Ovary (tissue), 7 donors: ENCODE measurements at regions not wholly inside any gene's neighbourhood (a gene's known extent, or its start where the extent isn't known, plus 50 kb on each side); places are given as distances from the start of the nearest gene placed in this dataset.
"Not testable (repeated sequence)": the region's sequence is repeated elsewhere in the genome, so short reads cannot be mapped to it uniquely, and the experiment has no call there.

ENCODE experiments used
- DNase-seq, 5 donors: peaks; one replicate each; pipeline ENCODE4 v3.0.0-alpha.2; 2019 to 2020
- H3K27ac ChIP-seq, 2 donors: fragments of 200-600 bp; one replicate each; pipeline versions ENCODE4 v1.5.1 to v1.8.0; 2019 to 2022
- H3K27me3 ChIP-seq: fragments of 200-600 bp; one replicate; pipeline ENCODE4 v1.8.0; 2022
- H3K36me3 ChIP-seq: fragments of 200-600 bp; sonication (generic); one replicate; pipeline ENCODE4 v1.5.1; 2019
- H3K4me1 ChIP-seq: one replicate; pipeline ENCODE4 v1.8.1; 2013; ENCODE audit warnings: mild to moderate bottlenecking, moderate library complexity; ENCODE audit not compliant: insufficient read depth
- H3K4me3 ChIP-seq: fragments of 200-600 bp; sonication (generic); one replicate; pipeline ENCODE4 v1.5.1; 2017
- H3K9me3 ChIP-seq, 2 donors: fragments of 200-600 bp in 1 of 2; sonication (generic) in 1 of 2; one replicate each; pipeline versions ENCODE4 v1.5.1 to v1.8.1; 2013 to 2019; ENCODE audit warnings: mild to moderate bottlenecking in 1 of 2, moderate library complexity in 1 of 2
- EP300 ChIP-seq: sonication (generic); formaldehyde crosslinking; IDR thresholded peaks from one replicate; pipeline ENCODE4 v1.6.1; 2017; ENCODE audit warnings: antibody characterized with exemption
- POLR2A ChIP-seq: fragments of 450-650 bp; IDR thresholded peaks from one replicate; pipeline ENCODE4 v1.6.1; 2017; ENCODE audit warnings: antibody characterized with exemption, mild to moderate bottlenecking, moderate library complexity
- WGBS, 3 donors: extraction: QIAGEN DNeasy Blood & Tissue Kit in 1 of 3; methylation state at CpG; one replicate each; pipeline versions ENCODE4 v1.1.5 to v1.1.7; 2013 to 2017; 5-methylcytosine and 5-hydroxymethylcytosine counted together
- intact Hi-C, 4 donors: fragments of 100-400 bp; cut with DNase I; formaldehyde crosslinking; loops; one replicate each; pipeline versions ENCODE4 v1.11.0 to v1.15.1; 2022 to 2023
- TF ChIP-seq, protein P1 (sequence below), 3 donors: fragments of 450-650 bp in 2 of 3; fragments of 200-600 bp in 1 of 3; IDR thresholded peaks; one replicate each; pipeline versions ENCODE4 v1.5.1 to v1.8.0; 2016 to 2022; ENCODE audit warnings: antibody characterized with exemption in 3 of 3, mild to moderate bottlenecking in 1 of 3
- donor health status: DM: no; HTN: no; CAD: no; lungs with moderate emphysema.
- donor health status: DM: no; HTN: no; CAD: no.
- donor health status: Bipolar disorder and iron deficiency.
- donor health status: DM: no; HTN: no; CAD: no.
- donor health status: DM: yes; HTN: yes; CAD: no.

DNA sequence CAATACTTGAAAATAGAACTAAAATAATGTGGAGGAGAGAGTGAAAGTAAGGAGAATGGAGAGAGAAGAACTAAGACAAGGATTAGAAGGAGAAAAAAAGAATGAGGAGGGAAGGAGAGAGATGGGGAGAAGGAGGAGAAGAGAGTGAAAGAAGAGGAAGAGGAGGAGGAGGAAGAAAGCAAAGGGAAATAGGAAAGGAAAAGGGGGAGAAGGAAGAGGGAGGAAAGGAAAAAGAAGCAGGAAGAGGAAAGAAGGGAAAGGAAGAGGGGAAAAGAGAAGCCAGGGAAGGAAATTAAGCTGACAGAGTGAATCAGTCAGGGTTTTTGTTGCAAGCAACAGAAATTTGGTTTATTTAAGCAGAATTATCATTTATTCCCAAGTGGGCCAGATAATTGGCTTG lies 241.7 kb upstream of the P2RY1 start:
- Histone ChIP-seq H3K4me3 (no peak overlapping the region), H3K27me3 (no peaks in the 10 kb centered on the region), H3K27ac (peak overlapping the region in 1 of 2 donors; percentile 14), H3K9me3 (no peaks in the 10 kb centered on the region), H3K36me3 (no peaks in the 10 kb centered on the region), H3K4me1 (peaks cover 5% of the 10 kb centered on the region)
- intact Hi-C loops = no loop called here
- DNase-seq = no peak
- TF ChIP-seq EP300 = no peak
- no peak for TF ChIP-seq POLR2A
- TF ChIP-seq, protein P1, sequence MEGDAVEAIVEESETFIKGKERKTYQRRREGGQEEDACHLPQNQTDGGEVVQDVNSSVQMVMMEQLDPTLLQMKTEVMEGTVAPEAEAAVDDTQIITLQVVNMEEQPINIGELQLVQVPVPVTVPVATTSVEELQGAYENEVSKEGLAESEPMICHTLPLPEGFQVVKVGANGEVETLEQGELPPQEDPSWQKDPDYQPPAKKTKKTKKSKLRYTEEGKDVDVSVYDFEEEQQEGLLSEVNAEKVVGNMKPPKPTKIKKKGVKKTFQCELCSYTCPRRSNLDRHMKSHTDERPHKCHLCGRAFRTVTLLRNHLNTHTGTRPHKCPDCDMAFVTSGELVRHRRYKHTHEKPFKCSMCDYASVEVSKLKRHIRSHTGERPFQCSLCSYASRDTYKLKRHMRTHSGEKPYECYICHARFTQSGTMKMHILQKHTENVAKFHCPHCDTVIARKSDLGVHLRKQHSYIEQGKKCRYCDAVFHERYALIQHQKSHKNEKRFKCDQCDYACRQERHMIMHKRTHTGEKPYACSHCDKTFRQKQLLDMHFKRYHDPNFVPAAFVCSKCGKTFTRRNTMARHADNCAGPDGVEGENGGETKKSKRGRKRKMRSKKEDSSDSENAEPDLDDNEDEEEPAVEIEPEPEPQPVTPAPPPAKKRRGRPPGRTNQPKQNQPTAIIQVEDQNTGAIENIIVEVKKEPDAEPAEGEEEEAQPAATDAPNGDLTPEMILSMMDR (IDR thresholded peaks at IDR 0.05) = no peak

DNA sequence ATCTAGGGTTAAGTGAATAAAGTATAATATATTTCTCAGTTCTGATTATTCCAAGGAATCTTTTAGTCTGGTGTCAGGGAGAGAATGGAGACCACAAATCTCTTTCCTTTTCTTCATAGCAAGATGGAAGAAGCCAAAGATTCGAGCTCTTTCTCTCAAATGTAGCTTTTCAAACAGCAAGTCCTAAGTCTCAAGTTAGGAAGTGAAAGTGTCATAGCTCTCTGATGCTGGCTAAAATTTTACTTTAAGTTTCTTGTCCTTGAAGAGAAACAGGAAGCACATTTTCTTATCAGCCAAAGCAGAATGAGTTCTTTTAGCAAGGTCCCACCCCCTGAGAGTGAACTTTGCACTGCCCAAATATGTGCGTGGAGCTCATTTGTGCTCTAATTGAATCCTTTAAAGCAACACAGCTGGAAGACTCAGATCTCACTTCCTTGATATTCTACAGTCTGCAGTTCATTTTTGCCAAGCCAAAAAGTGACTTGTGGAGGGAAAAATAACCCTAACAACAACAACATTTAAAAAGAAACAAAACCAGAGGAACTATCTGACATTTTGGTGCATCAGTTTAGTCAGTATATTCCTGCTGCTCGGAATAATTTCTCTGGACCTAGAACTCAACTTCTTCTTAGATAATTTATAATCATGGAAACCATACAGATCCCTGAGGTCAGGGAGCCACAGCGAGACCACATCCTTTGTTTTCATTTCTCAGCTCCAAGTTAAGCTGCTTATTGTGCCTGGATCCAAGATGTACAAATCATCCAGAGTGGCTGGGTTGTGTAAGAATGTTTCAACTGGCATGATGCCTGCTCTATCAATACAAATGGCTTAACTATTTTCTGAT lies 238.7 kb upstream of the P2RY1 start:
- Histone ChIP-seq H3K27me3 (no peaks in the 10 kb centered on the region), H3K9me3 (no peaks in the 10 kb centered on the region), H3K27ac (peak overlapping the region; percentile 40 to 70), H3K36me3 (no peaks in the 10 kb centered on the region), H3K4me1 (peaks cover 5% of the 10 kb centered on the region), H3K4me3 (peak overlapping the region; percentile 18)
- TF ChIP-seq POLR2A = no peak
- no peak for TF ChIP-seq EP300
- TF ChIP-seq, protein P1 (IDR thresholded peaks at IDR 0.05) = no peak
- DNase-seq = peak; percentile 55 to 72 (median 58)
- intact Hi-C loops = no loop called here
- 1 to 2% (median 2%) methylated on average over 4 of the region's 4 CpGs for WGBS, 3 donors

DNA sequence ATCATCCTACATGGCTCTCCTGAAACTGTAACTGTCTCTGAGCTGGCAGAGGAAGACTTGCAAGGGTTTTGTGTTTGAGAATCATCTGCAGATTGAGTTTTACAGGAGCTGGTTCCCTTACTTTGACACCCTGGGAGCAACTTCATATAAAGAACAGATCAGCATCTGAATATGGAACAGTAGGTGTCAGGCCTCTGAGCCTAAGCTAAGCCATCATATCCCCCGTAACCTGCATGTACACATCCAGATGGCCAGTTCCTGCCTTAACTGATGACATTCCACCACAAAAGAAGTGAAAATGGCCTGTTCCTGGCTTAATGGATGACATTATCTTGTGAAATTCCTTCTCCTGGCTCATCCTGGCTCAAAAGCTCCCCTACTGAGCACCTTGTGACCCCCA lies 238.1 kb upstream of the P2RY1 start:
- H3K9me3 ChIP-seq, DNase-seq, H3K27me3 ChIP-seq, H3K4me3 ChIP-seq, intact Hi-C loops, H3K36me3 ChIP-seq, H3K4me1 ChIP-seq: not testable (repeated sequence)
- 52 to 84% (median 60%) methylated on average over 1 of the region's 1 CpG for WGBS, 3 donors
- H3K27ac ChIP-seq = peak overlapping the region; percentile 40 to 70

DNA sequence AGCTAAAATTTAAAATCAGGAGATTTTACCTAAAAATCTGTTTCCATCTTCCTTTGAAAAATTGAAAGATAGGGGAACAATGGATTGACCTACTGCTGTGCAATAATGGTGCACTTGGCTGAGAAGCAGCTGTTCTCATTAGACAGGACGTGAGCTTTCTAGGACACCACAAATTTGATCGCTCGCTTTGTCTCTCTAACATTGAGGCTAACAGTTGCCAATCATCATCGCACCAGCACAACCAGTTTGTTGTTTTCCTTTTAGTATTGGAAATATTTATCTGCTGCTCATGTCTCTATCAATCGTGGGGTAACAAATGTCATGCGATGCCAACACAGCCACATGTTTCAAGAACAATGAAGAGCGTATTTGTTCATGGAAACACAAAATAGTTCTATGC lies 228.8 kb upstream of the P2RY1 start:
- Histone ChIP-seq H3K4me1 (no peaks in the 10 kb centered on the region), H3K27me3 (no peaks in the 10 kb centered on the region), H3K4me3 (no peak overlapping the region), H3K27ac (no peak overlapping the region), H3K9me3 (no peaks in the 10 kb centered on the region), H3K36me3 (no peaks in the 10 kb centered on the region)
- intact Hi-C loops = no loop called here
- 82 to 95% (median 94%) methylated on average over 7 of the region's 7 CpGs for WGBS, 3 donors
- TF ChIP-seq EP300 (no peak), POLR2A (no peak)
- TF ChIP-seq, protein P1 (IDR thresholded peaks at IDR 0.05) = no peak
- no peak for DNase-seq

DNA sequence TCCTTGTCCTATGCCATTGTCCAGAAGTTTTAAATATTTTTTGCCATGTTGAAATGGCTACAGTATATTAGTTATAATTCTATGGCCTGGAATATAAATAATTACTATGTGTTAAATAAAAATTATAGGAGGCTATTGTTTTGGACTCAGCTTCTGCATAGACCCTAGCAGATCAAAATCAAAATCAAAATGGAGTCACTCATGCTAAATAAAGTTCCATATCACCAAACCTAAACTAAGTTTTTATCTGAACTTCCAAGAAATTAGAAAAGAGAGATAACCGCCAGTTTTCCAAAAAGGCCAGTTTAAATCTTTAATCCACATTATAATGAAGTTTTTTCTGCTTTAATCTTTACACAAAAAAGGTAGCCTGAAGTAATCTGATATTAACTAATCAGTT lies 227.8 kb upstream of the P2RY1 start:
- Histone ChIP-seq H3K36me3 (no peaks in the 10 kb centered on the region), H3K4me3 (no peak overlapping the region), H3K4me1 (no peaks in the 10 kb centered on the region), H3K27me3 (no peaks in the 10 kb centered on the region), H3K9me3 (no peaks in the 10 kb centered on the region), H3K27ac (no peak overlapping the region)
- WGBS, 3 donors = 92 to 97% (median 95%) methylated on average over 1 of the region's 1 CpG
- TF ChIP-seq POLR2A (no peak), EP300 (no peak)
- TF ChIP-seq, protein P1 (IDR thresholded peaks at IDR 0.05) = no peak
- DNase-seq = no peak
- intact Hi-C loops = no loop called here
